ENCODE measurements at regions not wholly inside any gene's neighbourhood (a gene's known extent, or its start where the extent isn't known, plus 50 kb on each side); places are given as distances from the start of the nearest gene placed in this dataset.

DNA sequence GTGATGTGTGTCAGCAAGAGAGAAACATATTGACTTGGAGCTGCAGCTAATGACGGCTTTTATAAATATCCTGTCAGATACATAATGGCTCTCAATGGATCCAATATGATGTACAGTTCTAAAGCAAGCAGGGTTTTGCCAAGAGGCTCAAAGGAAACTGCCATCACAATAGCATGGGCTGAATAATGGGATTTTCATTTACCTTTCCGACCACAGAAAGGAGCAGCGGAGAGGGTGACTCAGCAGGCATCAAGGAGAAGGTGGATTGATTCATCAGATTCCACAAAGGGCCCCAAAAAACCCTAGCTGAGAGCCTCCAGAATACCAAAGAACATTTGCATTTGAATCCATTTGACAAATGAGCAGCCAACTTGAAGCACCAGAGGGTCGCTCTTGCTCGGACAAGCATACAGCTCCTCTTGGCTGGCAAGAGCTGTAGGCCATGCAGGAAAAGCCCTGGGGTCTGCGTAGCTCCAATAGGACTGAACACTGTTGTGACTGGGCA, 355.7 kb upstream of the NOCT start:
- H3K27ac Mint-ChIP-seq (ENCODE audit: unreplicated experiment), result no peak overlapping the region
- no peaks in the 10 kb centered on the region for H3K4me1 Mint-ChIP-seq (ENCODE audit: low read depth, unreplicated experiment)
- DNase-seq, result no peak
- no TSS peak for BruUV-seq (replicated peaks)
- CTCF ChIA-PET, result no interaction called here
- no peaks in the 10 kb centered on the region for H3K9me3 Mint-ChIP-seq (ENCODE audit: low read depth, unreplicated experiment)
- no peaks in the 10 kb centered on the region for H3K27me3 Mint-ChIP-seq (ENCODE audit: unreplicated experiment)
- no peaks in the 10 kb centered on the region for H3K36me3 Mint-ChIP-seq (ENCODE audit: insufficient read depth, unreplicated experiment)
- H3K4me3 Mint-ChIP-seq (ENCODE audit: low read depth, unreplicated experiment), result no peak overlapping the region
- TF ChIP-seq, protein P1, sequence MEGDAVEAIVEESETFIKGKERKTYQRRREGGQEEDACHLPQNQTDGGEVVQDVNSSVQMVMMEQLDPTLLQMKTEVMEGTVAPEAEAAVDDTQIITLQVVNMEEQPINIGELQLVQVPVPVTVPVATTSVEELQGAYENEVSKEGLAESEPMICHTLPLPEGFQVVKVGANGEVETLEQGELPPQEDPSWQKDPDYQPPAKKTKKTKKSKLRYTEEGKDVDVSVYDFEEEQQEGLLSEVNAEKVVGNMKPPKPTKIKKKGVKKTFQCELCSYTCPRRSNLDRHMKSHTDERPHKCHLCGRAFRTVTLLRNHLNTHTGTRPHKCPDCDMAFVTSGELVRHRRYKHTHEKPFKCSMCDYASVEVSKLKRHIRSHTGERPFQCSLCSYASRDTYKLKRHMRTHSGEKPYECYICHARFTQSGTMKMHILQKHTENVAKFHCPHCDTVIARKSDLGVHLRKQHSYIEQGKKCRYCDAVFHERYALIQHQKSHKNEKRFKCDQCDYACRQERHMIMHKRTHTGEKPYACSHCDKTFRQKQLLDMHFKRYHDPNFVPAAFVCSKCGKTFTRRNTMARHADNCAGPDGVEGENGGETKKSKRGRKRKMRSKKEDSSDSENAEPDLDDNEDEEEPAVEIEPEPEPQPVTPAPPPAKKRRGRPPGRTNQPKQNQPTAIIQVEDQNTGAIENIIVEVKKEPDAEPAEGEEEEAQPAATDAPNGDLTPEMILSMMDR (IDR thresholded peaks at IDR 0.05; ENCODE audit: unreplicated experiment), result no peak
- intact Hi-C loops (cut with micrococcal nuclease; ENCODE audit: unreplicated experiment), result no loop called here

DNA sequence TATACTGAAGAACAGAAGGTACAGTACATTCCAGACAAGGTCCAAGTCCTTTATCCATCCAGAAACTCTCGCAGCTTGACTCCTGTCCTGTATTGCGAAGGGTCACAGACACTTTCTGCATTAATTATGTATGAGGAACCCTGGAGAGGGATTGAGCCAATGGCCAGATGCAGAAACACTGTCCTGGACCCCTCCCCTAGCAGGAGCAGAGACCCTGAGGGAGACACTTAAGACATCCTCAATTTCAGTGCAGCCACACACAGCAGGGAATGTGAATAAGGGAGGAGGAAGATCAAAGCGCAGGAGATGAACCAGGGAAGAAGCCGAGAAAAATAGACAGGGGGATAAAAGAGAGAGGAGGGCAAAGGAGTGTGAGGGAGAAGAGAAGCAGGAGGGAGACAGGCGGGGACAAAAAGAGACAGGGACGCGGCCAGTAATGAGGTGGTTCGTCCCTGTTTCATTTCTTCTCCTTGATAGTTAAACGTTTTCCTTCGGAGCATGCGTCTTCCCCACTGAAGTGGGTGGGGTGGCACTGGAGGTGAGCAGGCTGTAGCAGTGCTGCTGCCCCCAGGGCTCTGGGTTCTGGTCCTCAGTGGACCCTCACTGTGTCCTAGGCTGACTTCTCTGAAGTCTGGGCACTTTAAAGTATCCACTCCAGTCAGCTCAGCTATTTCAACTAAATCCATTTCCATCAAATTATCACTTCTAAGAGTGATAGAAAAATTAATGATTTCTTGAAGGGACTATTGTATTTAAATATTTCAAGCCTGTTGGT, 356.4 kb upstream of the NOCT start:
- no peak for DNase-seq
- intact Hi-C loops (cut with micrococcal nuclease; ENCODE audit: unreplicated experiment), result no loop called here
- Mint-ChIP-seq H3K4me3 (ENCODE audit: low read depth, unreplicated experiment) (no peak overlapping the region), H3K9me3 (ENCODE audit: low read depth, unreplicated experiment) (no peaks in the 10 kb centered on the region), H3K27me3 (ENCODE audit: unreplicated experiment) (no peaks in the 10 kb centered on the region), H3K27ac (ENCODE audit: unreplicated experiment) (no peak overlapping the region), H3K36me3 (ENCODE audit: insufficient read depth, unreplicated experiment) (no peaks in the 10 kb centered on the region), H3K4me1 (ENCODE audit: low read depth, unreplicated experiment) (no peaks in the 10 kb centered on the region)
- CTCF ChIA-PET, result no interaction called here
- no TSS peak for BruUV-seq (replicated peaks)
- TF ChIP-seq, protein P1 (IDR thresholded peaks at IDR 0.05; ENCODE audit: unreplicated experiment), result no peak

- no peaks in the 10 kb centered on the region for H3K27me3 Mint-ChIP-seq (ENCODE audit: unreplicated experiment)
- no peaks in the 10 kb centered on the region for H3K4me1 Mint-ChIP-seq (ENCODE audit: low read depth, unreplicated experiment)
- no peaks in the 10 kb centered on the region for H3K9me3 Mint-ChIP-seq (ENCODE audit: low read depth, unreplicated experiment)
- H3K36me3 Mint-ChIP-seq (ENCODE audit: insufficient read depth, unreplicated experiment), result no peaks in the 10 kb centered on the region
- no peak overlapping the region for H3K27ac Mint-ChIP-seq (ENCODE audit: unreplicated experiment)
- no TSS peak for BruUV-seq (replicated peaks)
- no peak for DNase-seq
- intact Hi-C loops (cut with micrococcal nuclease; ENCODE audit: unreplicated experiment), result no loop called here
- H3K4me3 Mint-ChIP-seq (ENCODE audit: low read depth, unreplicated experiment), result no peak overlapping the region
- TF ChIP-seq, protein P1 (IDR thresholded peaks at IDR 0.05; ENCODE audit: unreplicated experiment), result no peak
- CTCF ChIA-PET, result no interaction called here
These were observed 357.1 kb upstream of the NOCT start for GRCh38 chr4:138658518-138658917.

GRCh38 chr4:138656990-138657389, 358.6 kb upstream of the NOCT start:
- Mint-ChIP-seq H3K9me3 (ENCODE audit: low read depth, unreplicated experiment) (no peaks in the 10 kb centered on the region), H3K36me3 (ENCODE audit: insufficient read depth, unreplicated experiment) (no peaks in the 10 kb centered on the region), H3K27me3 (ENCODE audit: unreplicated experiment) (no peaks in the 10 kb centered on the region), H3K4me1 (ENCODE audit: low read depth, unreplicated experiment) (no peaks in the 10 kb centered on the region), H3K4me3 (ENCODE audit: low read depth, unreplicated experiment) (no peak overlapping the region), H3K27ac (ENCODE audit: unreplicated experiment) (no peak overlapping the region)
- CTCF ChIA-PET, result no interaction called here
- TF ChIP-seq, protein P1 (IDR thresholded peaks at IDR 0.05; ENCODE audit: unreplicated experiment), result no peak
- intact Hi-C loops (cut with micrococcal nuclease; ENCODE audit: unreplicated experiment), result no loop called here
- BruUV-seq (replicated peaks), result no TSS peak
- DNase-seq, result no peak

Measured in Calu3 (cell line).